GM21529 (cell line): ENCODE measurements at regions not wholly inside any gene's neighbourhood (a gene's known extent, or its start where the extent isn't known, plus 50 kb on each side); places are given as distances from the start of the nearest gene placed in this dataset.

Source experiments
- ATAC-seq: cut with Tn5 transposase; IDR thresholded peaks from one replicate; pipeline ENCODE4 v1.9.1; 2021; ENCODE audit not compliant: unreplicated experiment

DNA sequence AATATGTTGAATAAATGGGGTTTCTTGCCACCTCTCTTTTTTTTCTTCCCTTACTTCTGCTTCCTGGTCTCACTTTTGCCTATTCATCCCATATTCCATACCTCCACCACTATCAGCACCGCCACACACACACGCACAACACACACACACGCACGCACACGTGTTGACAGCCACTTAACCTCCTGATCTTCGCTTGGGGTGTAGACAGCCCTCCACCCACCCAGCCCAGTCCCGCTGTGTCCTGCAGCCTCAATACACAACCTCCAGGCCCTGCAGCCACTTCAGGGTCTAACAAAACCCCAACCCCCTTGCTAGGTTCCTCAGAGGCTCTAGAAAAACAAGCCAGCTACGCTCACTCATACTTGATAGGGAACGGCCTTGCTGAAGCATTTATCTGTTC lies 72.3 kb downstream of the LINC00237 start:
- no peak for ATAC-seq

DNA sequence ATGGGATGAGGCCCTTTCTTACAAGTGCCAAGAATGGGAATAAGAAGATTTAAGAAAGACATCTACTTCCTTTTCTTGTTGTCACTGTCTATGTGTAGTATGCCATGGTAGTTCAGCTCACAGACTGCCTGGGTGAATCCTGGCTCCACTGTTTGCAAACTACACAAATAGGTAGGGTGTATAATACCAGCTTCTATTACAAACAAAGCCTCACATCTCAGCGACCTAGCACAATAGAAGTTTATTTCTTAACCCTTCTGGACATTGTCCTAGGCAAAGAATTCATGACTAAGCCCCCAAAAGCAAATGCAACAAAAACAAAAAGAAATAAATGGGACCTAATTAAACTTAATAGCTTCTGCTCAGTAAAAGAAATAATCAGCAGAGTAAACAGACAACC lies 74.5 kb downstream of the LINC00237 start:
- no peak for ATAC-seq

DNA sequence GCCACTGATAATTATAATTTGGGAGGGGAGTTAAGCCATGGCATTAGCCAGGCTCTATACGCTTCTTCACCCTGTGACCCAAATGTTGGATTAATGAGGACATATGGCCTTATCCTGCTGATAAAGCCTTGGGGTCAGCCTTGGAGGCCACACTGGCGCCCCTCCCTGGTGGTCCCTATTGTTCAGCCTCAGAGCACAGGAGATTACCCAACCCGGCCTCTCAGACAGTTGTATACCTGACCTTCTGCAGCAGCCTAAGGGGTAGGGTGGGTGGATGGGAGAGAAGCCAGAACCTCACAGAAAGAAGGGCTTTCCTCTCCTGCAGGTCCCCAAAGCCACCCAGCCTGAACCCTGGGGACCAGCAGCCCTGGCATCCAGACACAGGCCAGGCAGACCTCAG lies 76.8 kb downstream of the LINC00237 start:
- ATAC-seq, result no peak

DNA sequence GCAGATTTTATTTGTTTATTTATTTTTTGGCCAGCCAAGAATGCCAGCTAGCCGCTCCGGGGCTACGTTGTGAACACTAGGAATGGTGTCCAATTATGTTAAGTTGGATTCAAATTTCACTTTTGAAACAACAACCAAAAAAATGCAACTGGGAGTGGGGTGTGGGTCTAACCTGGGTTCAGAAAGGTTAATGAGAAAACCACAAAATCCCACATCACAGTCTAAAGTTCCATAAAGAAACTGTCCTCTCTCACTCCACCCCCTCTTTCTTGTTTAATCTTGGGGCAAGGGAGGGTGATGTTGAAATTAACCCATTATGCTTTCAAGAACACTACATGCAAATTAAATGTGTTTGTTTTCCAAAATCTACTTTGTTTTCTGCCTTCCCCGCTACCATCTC lies 77.2 kb downstream of the LINC00237 start:
- ATAC-seq, result no peak

DNA sequence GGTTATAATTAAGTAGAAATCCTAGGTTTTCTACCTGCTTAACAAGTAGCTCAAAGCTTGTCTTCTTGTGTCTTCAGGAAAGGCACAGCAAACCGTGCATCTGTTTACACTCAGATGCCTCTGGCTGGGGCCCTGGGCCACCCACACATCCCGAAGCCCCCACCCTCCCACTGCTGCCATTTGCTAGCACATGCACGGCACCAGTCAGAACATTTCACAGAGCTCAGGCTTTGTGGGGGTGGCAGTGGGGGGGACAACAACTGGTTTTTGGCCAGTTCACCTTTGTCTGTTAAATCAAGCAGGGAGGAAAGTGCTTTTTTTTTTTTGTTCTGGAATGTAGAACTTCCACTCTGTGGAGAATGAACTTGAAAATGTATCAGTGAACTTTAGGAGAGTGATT lies 77.7 kb downstream of the LINC00237 start:
- no peak for ATAC-seq

DNA sequence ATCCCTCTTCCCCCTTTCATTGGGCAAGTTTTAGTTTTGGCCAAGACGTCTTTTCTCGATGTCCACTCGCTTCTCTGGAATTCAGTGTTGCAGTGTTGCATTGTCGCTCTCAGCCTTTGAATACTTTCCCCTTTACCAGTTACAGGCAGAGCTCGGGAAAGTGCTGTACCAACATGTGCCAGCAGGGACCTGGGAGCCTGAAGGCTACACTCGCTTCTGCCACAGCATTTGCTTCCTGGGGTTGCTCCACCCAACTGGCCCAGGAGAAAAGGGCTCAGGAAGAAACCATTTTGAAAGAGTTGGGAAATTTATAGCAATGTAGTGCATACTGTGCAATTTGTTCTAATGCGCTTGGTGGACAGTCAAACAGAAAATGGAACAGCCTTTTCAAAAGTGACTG lies 78.6 kb downstream of the LINC00237 start:
- ATAC-seq, result no peak

DNA sequence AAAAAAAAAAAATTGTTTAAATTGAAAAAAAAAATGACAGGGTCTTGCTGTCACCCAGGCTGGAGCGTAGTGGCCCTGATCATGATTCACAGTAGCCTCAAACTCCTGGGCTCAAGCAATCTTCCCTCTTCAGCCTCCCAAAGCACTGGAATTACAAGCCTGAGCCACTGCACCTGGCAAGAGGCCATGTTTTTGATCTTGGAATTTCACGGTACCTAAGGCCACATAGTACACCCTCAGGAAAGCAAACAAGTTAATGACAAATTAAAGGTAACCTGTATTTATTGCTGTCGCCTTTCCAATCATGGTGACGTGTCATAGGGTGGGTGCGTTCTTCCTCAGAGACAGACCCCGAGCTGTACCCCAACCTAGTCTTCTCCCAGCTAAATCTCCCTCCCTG lies 79.2 kb downstream of the LINC00237 start:
- no peak for ATAC-seq

DNA sequence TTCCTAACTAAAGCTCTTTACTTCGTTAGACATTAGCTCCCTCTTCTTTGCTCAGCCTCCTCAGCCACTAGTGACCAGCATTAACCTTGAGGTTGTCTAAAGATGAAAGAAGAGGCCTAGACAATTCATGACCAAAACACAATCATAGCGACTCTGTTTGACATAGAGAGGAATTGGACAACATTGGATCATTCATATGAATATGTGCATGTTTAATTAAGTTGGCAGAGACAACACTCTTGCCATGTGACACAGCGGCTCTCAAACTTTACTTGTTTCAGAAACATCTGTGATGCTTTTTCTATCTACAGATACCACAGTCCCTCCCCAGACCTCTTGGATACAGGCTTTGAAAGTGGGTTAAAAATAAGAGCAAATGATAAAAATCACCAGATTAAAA lies 81.7 kb downstream of the LINC00237 start:
- ATAC-seq, result no peak

DNA sequence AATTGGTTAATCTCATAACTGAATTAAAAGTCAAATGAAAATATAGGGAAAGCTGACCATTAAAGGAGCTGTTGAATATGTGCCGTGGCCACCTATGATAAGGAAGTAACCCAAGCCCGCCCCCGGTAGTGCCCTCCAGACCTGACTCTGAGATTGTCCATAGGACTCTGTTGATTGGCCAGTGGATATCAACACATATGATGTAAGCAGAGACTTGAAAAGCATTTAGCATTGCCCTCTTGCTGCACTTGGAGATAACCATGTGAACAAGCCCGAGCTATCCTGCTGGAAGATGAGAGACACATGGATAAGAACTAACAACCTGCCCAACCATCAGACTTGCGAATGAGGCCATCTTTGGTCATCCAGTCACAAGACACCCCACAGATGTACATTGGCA lies 83.2 kb downstream of the LINC00237 start:
- no peak for ATAC-seq

DNA sequence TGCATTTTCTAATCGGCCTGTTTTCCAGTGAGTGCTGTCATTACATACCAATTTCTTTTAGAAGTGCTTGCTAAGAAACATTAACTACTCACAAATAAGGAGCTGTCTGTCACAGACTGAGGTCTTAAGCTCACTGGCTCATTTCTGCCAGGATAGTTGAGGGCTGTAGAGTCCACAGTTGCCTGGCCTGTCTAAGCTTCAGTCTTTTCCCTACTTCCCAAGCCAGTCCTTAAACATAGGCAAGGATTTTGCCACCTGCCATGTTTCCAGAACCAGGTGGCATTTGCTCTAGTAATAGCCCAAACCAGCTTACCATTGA lies 84.7 kb downstream of the LINC00237 start:
- ATAC-seq, result no peak

DNA sequence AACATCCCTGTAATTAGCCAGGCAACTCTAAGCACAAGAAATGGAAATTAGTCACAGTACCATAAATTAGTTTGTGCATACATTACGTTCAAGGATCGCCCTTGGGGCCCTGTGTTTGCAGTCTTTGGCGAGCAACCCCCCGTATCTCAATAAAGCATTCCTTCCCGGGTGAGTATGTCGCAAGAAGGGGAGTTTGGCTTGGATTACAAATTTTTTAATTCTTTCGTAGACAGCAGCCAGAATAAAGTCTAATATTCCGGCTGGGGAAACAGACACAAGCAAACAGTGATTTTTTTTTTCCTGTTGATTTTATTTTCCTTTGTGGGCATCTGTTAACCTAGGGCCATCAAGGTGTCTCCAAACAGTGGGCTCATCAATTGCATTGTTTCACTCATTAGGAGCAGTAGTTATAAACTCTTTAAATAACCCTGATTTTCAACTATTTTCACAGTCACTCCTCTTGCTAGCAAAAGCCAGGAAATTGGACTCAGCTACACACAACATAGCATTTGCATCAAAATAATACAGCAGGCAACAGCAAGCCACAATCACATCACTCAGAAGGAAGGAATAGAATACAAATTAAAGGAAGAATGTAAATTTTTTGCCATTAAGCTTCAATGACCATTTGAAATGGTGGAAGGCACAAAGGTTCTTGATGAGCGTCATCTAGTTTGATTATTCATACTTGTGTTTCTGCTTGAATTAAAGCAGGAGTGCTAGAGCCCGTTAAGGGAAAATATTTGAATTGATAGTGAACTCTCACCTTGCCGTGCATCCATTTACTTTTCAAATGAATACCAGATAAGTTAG lies 85.3 kb downstream of the LINC00237 start:
- ATAC-seq, result no peak

DNA sequence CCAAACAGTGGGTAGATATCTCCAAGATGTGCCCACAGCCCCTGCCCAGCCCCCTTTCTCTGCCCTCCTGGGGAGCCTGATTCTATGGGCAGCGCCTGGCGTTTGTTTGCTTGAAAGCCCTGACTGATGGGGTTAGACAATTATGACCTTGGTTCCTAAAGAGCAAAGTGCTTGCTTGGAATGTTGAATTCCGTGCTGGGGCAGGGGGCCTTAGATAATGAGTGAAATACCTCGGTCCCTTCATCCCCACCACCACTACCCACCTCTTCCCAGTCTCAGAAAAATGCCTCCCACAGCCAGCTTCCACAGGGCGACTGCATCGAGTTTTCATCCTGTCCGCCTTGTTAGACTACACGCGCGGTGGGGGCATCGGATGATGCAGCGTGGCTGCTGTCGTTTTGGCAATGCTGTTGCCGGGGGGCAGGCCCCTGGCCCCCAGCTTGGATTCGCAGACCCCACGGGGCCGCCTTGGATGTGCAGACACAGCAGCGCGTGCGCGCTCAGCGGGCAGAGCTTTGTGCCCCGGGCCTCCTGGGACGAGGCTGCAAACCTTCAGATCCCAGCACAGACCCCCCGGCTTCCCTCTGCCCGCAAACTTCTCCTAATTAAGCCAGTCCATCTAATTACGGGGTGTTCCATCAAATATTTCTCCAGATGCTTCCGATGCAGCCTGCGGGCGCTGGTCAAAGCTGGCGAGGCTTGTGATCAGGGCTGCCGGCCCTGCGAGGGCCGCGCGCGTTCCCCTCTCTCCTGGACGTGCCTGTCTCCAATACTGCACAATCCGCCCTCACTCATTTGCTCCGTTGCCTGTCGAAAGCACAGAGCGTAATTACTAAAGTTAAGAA lies 86.1 kb downstream of the LINC00237 start:
- ATAC-seq, result no peak

DNA sequence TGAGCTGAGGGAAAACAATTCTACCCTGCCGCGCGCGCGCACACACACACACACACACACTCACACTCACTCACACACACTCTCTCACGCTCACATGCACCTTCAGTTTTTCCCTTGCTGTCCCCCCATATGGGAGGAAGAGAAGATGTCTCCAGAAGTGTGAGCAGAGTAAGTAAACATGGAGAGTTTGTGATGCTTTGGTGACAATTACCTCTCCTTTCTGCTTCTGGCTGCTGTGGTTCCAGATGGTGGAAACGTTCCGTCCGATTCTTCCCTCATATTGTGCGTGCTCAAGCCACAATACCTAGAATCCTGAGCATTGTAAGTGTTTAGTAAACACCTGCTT lies 86.7 kb downstream of the LINC00237 start:
- no peak for ATAC-seq

DNA sequence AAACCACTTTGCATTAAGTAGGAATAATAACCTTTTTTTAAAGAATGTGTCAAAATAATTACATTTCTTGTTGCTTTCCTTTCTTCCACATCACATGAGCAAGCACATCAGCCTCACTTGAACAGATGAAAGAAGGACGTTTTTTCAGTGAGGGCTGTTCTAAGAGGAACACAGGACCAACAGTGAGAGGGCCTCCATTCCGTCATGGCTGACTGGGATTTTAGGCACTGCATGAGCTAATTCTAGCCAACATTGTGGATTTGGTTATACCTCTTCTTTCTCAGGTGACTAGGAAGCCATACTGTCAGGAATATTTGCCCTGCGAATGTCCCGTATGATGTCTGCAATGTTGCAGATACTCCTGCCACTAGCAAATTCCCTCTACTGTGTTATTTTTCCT lies 87.6 kb downstream of the LINC00237 start:
- ATAC-seq, result no peak

DNA sequence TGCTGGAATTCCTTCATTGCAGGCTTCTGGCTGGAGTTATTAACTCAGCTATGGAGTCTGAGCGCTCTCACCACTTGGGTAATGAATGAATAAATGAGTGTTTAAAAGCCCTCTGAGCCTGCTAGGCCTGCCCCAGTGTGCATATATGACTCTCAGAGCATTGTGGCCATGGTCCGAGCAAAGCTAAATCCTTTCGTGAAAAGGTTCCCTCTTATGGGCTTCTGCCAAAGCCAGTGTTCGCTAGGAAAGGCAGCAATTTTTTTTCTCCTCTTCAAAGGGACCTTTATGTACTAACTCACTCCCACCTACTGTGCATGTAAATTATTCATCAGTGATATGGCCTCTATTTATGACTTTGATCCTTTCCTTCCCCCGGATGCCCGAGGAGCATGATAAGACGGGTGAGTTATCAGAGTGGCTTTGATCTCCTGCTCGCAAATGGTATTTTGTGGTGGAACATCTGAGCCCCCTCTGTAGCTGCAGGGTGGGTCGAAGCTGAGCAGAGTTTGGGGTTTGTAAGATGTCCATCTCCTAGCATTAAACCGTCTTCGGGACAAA lies 88.6 kb downstream of the LINC00237 start:
- ATAC-seq, result no peak

DNA sequence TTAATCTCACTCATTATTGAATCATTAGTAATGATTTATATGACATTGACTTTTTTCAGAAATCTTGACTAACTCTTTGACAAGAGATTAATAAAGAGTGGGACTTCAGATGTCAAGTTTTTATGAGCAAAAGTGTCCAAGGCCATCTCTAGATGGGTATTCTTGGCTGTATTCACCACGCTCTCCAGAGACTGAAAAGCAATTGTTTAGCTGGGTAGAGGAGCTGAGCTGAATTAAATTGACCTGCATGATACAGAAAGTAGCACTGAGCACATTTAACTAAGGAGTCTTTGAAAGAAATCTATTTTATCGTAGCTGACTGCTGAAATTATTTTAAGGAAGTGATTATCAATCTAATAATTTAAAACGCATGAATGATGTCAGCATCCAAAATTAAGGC lies 89.4 kb downstream of the LINC00237 start:
- ATAC-seq, result no peak

DNA sequence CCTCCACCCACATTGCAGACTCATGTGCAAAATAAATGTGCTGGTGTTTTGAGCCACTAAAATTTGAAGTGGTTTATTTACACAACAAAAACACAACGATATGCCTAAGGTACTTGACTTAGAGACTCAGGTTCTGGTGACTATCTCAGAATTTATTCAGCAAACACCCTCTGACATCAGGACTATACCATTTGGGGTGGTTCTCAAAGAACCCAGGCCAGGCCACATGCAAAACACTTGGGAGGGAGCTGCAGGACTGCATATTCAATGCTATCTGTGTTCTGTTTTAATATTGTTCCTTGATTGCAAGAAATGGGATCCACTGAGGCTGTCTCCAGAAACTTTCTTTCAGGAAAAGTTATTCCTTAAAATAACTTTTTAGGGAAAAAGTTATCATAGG lies 91.6 kb downstream of the LINC00237 start:
- no peak for ATAC-seq

DNA sequence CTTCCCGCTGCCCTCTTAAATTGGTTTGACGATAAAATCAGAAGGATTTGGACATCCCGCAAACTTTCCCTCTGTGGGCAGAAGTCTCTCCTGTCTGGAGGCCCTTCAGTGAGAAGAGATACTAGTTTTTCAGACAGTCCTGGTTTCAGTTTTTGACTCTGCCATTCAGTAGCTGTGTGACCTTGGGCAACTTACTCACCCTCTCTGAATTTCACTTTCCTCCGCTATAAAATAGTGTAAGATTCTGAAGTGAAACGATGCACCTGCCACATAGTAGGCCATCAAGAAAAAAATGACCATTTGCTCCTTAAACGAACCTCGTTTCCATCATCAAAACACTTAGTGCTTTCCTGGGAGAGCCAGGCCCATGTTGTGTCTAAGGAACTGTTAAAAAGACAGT lies 97.2 kb downstream of the LINC00237 start:
- ATAC-seq, result no peak

DNA sequence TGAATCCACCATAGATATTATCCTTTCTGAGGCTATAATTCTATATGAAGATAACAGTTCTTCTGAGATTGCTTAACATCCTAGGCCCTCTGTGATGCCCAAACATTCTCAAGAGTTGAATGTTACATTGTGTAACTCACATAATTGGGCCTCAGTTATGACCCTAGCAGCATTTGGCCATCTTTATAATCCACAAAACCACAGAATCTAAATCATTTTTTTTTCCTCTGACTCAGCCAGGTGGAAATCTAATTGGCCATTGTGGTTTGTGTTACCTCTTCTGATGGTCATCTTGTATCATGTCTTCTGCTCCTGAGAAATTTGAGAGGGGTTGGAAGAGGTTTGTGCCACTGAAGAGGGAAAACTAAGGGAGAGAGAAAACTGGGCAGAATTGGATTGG lies 99.5 kb downstream of the LINC00237 start:
- ATAC-seq, result no peak

DNA sequence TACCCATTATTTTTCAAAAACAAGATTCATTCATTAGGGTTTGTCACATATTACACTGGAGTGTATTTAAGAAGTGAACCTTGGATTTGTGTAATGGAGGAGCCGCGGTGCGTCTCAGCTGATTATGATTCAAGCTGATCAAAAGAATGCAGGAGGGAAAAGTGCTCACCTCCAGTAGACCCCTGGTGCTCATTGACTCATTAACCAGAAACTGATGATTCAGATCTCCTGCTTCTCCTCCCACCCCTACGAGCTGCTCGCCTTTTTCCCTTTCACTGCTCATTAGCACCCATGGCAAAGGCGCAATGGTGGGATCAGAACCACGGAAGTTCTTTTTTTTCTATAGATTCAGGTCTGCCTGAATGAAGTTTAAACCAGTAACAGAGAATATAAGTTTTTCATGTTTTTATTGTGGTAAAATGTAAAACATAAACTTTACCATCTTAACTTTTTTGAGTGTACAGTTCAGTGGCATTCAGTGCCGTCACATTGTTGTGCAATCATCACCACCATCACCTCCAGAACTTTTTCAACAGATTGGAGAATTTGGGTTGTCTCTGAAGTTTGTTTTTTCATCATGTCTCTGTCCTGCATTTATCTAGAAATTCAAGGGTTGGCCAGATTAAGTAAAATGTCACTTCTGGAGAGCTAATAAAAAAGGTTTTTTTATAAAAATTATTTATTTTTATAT lies 101.6 kb downstream of the LINC00237 start:
- no peak for ATAC-seq

DNA sequence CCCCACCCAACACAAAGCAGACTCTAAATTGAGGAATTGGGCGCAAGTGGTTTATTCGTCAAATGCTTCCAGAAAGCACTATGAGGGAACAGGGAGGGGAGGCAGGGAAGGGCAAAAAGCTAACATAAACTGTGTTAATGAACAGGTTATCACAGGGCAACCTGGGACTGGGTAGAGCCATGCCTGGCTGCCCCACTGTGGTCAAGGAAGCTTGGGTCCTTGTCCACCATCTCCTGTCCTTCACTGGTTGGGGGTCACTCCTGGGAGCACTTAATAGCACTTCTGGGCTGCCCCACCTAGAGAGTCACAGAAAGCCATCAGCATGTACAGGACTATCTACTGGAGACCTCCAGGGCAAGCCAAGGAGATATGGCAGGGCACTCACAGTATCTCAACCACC lies 102.3 kb downstream of the LINC00237 start:
- ATAC-seq, result no peak

DNA sequence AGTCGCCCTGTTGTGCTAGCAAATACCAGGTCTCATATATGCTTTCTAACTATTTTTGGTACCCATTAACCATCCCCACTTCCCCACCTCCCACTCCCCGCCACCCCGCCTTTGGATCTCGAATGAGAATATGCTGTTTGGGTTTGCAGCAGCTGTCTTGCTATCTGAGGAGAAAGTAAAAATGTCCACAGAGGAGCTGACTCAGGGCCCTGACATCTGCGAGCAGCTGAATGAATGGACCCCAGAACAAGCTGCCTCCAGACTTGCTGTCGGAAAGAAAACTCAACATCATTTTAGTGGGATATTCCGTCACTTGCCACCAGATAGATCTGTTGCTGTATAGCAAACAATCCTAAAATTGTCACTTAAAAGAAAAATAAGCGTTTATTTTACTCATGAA lies 103.7 kb downstream of the LINC00237 start:
- ATAC-seq, result no peak
